ENCODE measurements at regions not wholly inside any gene's neighbourhood (a gene's known extent, or its start where the extent isn't known, plus 50 kb on each side); places are given as distances from the start of the nearest gene placed in this dataset.
A peak's percentile ranks its signal among the peaks of the same experiment; 100 is the strongest.

DNA sequence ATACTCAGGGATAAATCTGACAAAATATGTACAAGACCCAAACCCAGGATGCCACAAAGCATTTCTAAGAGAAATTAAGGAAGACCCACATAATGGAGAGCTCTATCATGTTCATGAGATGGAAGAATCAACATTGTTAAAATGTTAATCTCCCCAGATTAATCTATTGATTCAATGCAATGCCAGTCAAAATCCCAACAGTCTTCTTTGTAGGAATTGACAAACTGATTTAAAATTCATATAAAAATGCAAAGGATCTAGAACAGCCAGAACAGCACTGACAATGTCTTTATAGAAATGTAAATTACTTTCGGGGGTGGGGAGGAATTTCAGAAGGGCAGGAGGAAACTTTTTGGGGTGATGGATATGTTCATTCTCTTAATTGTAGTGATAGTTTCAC lies 281.6 kb upstream of the SEMA6A start (continued):
- TF ChIP-seq, protein P1, sequence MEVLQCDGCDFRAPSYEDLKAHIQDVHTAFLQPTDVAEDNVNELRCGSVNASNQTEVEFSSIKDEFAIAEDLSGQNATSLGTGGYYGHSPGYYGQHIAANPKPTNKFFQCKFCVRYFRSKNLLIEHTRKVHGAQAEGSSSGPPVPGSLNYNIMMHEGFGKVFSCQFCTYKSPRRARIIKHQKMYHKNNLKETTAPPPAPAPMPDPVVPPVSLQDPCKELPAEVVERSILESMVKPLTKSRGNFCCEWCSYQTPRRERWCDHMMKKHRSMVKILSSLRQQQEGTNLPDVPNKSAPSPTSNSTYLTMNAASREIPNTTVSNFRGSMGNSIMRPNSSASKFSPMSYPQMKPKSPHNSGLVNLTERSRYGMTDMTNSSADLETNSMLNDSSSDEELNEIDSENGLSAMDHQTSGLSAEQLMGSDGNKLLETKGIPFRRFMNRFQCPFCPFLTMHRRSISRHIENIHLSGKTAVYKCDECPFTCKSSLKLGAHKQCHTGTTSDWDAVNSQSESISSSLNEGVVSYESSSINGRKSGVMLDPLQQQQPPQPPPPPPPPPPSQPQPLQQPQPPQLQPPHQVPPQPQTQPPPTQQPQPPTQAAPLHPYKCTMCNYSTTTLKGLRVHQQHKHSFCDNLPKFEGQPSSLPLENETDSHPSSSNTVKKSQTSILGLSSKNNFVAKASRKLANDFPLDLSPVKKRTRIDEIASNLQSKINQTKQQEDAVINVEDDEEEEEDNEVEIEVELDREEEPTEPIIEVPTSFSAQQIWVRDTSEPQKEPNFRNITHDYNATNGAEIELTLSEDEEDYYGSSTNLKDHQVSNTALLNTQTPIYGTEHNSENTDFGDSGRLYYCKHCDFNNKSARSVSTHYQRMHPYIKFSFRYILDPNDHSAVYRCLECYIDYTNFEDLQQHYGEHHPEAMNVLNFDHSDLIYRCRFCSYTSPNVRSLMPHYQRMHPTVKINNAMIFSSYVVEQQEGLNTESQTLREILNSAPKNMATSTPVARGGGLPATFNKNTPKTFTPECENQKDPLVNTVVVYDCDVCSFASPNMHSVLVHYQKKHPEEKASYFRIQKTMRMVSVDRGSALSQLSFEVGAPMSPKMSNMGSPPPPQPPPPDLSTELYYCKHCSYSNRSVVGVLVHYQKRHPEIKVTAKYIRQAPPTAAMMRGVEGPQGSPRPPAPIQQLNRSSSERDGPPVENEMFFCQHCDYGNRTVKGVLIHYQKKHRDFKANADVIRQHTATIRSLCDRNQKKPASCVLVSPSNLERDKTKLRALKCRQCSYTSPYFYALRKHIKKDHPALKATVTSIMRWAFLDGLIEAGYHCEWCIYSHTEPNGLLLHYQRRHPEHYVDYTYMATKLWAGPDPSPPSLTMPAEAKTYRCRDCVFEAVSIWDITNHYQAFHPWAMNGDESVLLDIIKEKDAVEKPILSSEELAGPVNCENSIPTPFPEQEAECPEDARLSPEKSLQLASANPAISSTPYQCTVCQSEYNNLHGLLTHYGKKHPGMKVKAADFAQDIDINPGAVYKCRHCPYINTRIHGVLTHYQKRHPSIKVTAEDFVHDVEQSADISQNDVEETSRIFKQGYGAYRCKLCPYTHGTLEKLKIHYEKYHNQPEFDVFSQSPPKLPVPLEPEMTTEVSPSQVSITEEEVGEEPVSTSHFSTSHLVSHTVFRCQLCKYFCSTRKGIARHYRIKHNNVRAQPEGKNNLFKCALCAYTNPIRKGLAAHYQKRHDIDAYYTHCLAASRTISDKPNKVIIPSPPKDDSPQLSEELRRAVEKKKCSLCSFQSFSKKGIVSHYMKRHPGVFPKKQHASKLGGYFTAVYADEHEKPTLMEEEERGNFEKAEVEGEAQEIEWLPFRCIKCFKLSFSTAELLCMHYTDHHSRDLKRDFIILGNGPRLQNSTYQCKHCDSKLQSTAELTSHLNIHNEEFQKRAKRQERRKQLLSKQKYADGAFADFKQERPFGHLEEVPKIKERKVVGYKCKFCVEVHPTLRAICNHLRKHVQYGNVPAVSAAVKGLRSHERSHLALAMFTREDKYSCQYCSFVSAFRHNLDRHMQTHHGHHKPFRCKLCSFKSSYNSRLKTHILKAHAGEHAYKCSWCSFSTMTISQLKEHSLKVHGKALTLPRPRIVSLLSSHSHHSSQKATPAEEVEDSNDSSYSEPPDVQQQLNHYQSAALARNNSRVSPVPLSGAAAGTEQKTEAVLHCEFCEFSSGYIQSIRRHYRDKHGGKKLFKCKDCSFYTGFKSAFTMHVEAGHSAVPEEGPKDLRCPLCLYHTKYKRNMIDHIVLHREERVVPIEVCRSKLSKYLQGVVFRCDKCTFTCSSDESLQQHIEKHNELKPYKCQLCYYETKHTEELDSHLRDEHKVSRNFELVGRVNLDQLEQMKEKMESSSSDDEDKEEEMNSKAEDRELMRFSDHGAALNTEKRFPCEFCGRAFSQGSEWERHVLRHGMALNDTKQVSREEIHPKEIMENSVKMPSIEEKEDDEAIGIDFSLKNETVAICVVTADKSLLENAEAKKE (CRISPR knock-in tag; IDR thresholded peaks at IDR 0.05), result no peak
- no peak for TF ChIP-seq STAT1 (IDR thresholded peaks at IDR 0.05; ENCODE audit: unreplicated experiment)
- TF ChIP-seq CREB1 (CRISPR knock-in tag; IDR thresholded peaks at IDR 0.05; ENCODE audit: low read depth), result no peak

DNA sequence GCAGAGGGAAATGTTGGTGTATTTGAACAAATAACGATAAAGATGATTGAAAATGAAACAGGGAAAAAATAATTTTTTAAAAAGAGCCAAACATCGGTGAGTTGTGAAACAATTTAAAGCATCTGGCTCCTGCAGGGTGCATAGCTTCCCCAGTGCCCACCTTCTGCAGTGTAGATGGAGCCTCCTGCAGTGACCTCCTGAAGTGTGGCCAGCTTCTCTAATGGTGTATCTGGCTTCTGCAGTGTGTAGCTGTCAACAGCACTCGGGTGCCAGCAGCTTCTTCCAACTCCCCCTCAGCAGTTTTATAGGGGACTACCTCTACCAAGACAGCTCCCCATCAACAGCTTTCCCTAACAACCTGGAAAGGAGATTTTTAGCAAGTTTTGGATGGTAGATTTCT lies 279.4 kb upstream of the SEMA6A start:
- Histone ChIP-seq H3K79me2 (replicated peaks; ENCODE audit: insufficient read depth) (no peaks in the 10 kb centered on the region), H3K4me2 (no peak overlapping the region), H2AFZ (no peak overlapping the region), H3K9me2 (ENCODE audit: insufficient read depth) (peaks cover 5% of the 10 kb centered on the region), H3F3A (replicated peaks; ENCODE audit: low read depth) (no peaks in the 10 kb centered on the region), H3K36me3 (ENCODE audit: insufficient read depth) (no peaks in the 10 kb centered on the region), H3K4me1 (ENCODE audit: insufficient read depth) (peaks cover 25% of the 10 kb centered on the region), H3K27me3 (ENCODE audit: insufficient read depth) (no peaks in the 10 kb centered on the region), H3K27ac (ENCODE audit: low read depth) (no peak overlapping the region), H3K4me3 (no peak overlapping the region), H4K20me1 (replicated peaks; ENCODE audit: insufficient read depth) (no peaks in the 10 kb centered on the region)
- no peak overlapping the region for H3K27ac Mint-ChIP-seq
- H3K27me3 Mint-ChIP-seq (ENCODE audit: insufficient read depth, low read depth, poor library complexity), result no peaks in the 10 kb centered on the region
- no peak overlapping the region for H3K4me3 Mint-ChIP-seq
- no peak for DNase-seq (ENCODE audit: low spot score)
- no peak for TF ChIP-seq POLR2AphosphoS5 (IDR thresholded peaks at IDR 0.05; ENCODE audit: low read depth)
- no peak for TF ChIP-seq ZNF114 (CRISPR knock-in tag; IDR thresholded peaks at IDR 0.05)
- no peak for TF ChIP-seq JUNB (IDR thresholded peaks at IDR 0.05; ENCODE audit: unreplicated experiment)
- no peak for TF ChIP-seq CREB1 (CRISPR knock-in tag; IDR thresholded peaks at IDR 0.05; ENCODE audit: low read depth)
- TF ChIP-seq EZH2 (IDR thresholded peaks at IDR 0.05; ENCODE audit: low read depth, unreplicated experiment), result no peak
- TF ChIP-seq, protein P2, sequence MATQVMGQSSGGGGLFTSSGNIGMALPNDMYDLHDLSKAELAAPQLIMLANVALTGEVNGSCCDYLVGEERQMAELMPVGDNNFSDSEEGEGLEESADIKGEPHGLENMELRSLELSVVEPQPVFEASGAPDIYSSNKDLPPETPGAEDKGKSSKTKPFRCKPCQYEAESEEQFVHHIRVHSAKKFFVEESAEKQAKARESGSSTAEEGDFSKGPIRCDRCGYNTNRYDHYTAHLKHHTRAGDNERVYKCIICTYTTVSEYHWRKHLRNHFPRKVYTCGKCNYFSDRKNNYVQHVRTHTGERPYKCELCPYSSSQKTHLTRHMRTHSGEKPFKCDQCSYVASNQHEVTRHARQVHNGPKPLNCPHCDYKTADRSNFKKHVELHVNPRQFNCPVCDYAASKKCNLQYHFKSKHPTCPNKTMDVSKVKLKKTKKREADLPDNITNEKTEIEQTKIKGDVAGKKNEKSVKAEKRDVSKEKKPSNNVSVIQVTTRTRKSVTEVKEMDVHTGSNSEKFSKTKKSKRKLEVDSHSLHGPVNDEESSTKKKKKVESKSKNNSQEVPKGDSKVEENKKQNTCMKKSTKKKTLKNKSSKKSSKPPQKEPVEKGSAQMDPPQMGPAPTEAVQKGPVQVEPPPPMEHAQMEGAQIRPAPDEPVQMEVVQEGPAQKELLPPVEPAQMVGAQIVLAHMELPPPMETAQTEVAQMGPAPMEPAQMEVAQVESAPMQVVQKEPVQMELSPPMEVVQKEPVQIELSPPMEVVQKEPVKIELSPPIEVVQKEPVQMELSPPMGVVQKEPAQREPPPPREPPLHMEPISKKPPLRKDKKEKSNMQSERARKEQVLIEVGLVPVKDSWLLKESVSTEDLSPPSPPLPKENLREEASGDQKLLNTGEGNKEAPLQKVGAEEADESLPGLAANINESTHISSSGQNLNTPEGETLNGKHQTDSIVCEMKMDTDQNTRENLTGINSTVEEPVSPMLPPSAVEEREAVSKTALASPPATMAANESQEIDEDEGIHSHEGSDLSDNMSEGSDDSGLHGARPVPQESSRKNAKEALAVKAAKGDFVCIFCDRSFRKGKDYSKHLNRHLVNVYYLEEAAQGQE (IDR thresholded peaks at IDR 0.05; ENCODE audit: unreplicated experiment), result no peak
- no peak for TF ChIP-seq EZH2phosphoT487 (IDR thresholded peaks at IDR 0.05; ENCODE audit: unreplicated experiment)
- H3K36me3 Mint-ChIP-seq (ENCODE audit: low read depth), result no peaks in the 10 kb centered on the region; the same call in 2 of the 3 replicates
- H3K4me1 Mint-ChIP-seq, result peaks cover 51% of the 10 kb centered on the region
- ATAC-seq, result peak; percentile 52
- no peaks in the 10 kb centered on the region for H3K9me3 Mint-ChIP-seq

All from GM23338 (cell line).